NCI-H510A (cell line): ENCODE measurements at regions not wholly inside any gene's neighbourhood (a gene's known extent, or its start where the extent isn't known, plus 50 kb on each side); places are given as distances from the start of the nearest gene placed in this dataset.

Source experiments
- DNase-seq: peaks from one replicate; lab custom pipeline; 2025; lab: John Stamatoyannopoulos, UW

- no peak for DNase-seq
Observed at GRCh38 chr12:91311081-91311480, 128.5 kb upstream of the DCN start.

GRCh38 chr12:91309450-91309849 lies 126.8 kb upstream of the DCN start:
- DNase-seq, result no peak

GRCh38 chr12:91307957-91308670 lies 125.5 kb upstream of the DCN start:
- DNase-seq, result no peak

GRCh38 chr12:91290354-91290753 lies 107.7 kb upstream of the DCN start:
- no peak for DNase-seq

- DNase-seq, result no peak
Observed at GRCh38 chr12:91289906-91290305, 107.3 kb upstream of the DCN start.

GRCh38 chr12:91289072-91289471 lies 106.5 kb upstream of the DCN start:
- no peak for DNase-seq

GRCh38 chr12:91287753-91288152 lies 105.1 kb upstream of the DCN start:
- no peak for DNase-seq

GRCh38 chr12:91278126-91278525 lies 95.5 kb upstream of the DCN start:
- no peak for DNase-seq

GRCh38 chr12:91276509-91276908 lies 93.9 kb upstream of the DCN start:
- DNase-seq, result no peak

GRCh38 chr12:91275321-91275720 lies 92.7 kb upstream of the DCN start:
- DNase-seq, result no peak

- DNase-seq, result no peak
Observed at GRCh38 chr12:91274916-91275315, 92.3 kb upstream of the DCN start.

- no peak for DNase-seq
Observed at GRCh38 chr12:91273560-91273959, 90.9 kb upstream of the DCN start.

GRCh38 chr12:91272461-91273063 lies 89.9 kb upstream of the DCN start:
- no peak for DNase-seq

GRCh38 chr12:91271185-91271584 lies 88.6 kb upstream of the DCN start:
- DNase-seq, result no peak

GRCh38 chr12:91267039-91267438 lies 84.4 kb upstream of the DCN start:
- DNase-seq, result no peak

GRCh38 chr12:91264178-91264577 lies 81.6 kb upstream of the DCN start:
- DNase-seq, result no peak

- DNase-seq, result no peak
Observed at GRCh38 chr12:91261820-91262676, 79.4 kb upstream of the DCN start.

GRCh38 chr12:91256411-91256810 lies 73.8 kb upstream of the DCN start:
- DNase-seq, result no peak

GRCh38 chr12:91252341-91252740 lies 69.7 kb upstream of the DCN start:
- DNase-seq, result no peak

- DNase-seq, result no peak
Observed at GRCh38 chr12:91250273-91250665, 67.7 kb upstream of the DCN start.

GRCh38 chr12:91249518-91250272 lies 67.1 kb upstream of the DCN start:
- no peak for DNase-seq

- DNase-seq, result no peak
Observed at GRCh38 chr12:91249054-91249453, 66.4 kb upstream of the DCN start.
